GM19239 (cell line): ENCODE measurements at regions not wholly inside any gene's neighbourhood (a gene's known extent, or its start where the extent isn't known, plus 50 kb on each side); places are given as distances from the start of the nearest gene placed in this dataset.

Source experiments
- DNase-seq: peaks from one replicate; pipeline ENCODE4 v3.0.0; 2011; ENCODE audit warnings: low spot score; ENCODE audit not compliant: insufficient read length
- FAIRE-seq: peaks from 2 replicates; lab custom pipeline; 2011; peaks lifted over from hg19 to GRCh38; lab: Jason Lieb, UNC

GRCh38 chr7:156147756-156148504 is 335.7 kb upstream of the SHH start:
- DNase-seq = no peak
- FAIRE-seq = no peak

- DNase-seq (no peak), FAIRE-seq (no peak)
Observed at GRCh38 chr7:156147104-156147503, 334.8 kb upstream of the SHH start.

- FAIRE-seq = no peak
- no peak for DNase-seq
Observed at GRCh38 chr7:156145996-156146395, 333.7 kb upstream of the SHH start.

GRCh38 chr7:156145184-156145583 is 332.9 kb upstream of the SHH start:
- DNase-seq = no peak
- no peak for FAIRE-seq

GRCh38 chr7:156143683-156144082 is 331.4 kb upstream of the SHH start:
- no peak for DNase-seq
- FAIRE-seq = no peak

GRCh38 chr7:156143158-156143557 is 330.9 kb upstream of the SHH start:
- FAIRE-seq = no peak
- DNase-seq = no peak

GRCh38 chr7:156141941-156142340 is 329.7 kb upstream of the SHH start:
- DNase-seq (no peak), FAIRE-seq (no peak)

GRCh38 chr7:156140896-156141295 is 328.6 kb upstream of the SHH start:
- no peak for DNase-seq
- FAIRE-seq = no peak

- DNase-seq (no peak), FAIRE-seq (no peak)
Observed at GRCh38 chr7:156140447-156140846, 328.2 kb upstream of the SHH start.

GRCh38 chr7:156139633-156140032 is 327.4 kb upstream of the SHH start:
- no peak for FAIRE-seq
- no peak for DNase-seq

GRCh38 chr7:156139112-156139511 is 326.8 kb upstream of the SHH start:
- DNase-seq (no peak), FAIRE-seq (no peak)

GRCh38 chr7:156131881-156132280 is 319.6 kb upstream of the SHH start:
- FAIRE-seq = no peak
- DNase-seq = no peak

GRCh38 chr7:156129522-156129921 is 317.3 kb upstream of the SHH start:
- DNase-seq (no peak), FAIRE-seq (no peak)

GRCh38 chr7:156128496-156128895 is 316.2 kb upstream of the SHH start:
- FAIRE-seq (no peak), DNase-seq (no peak)

GRCh38 chr7:156127166-156128134 is 315.2 kb upstream of the SHH start:
- no peak for DNase-seq
- FAIRE-seq = no peak

GRCh38 chr7:156125841-156126730 is 313.8 kb upstream of the SHH start:
- FAIRE-seq = no peak
- no peak for DNase-seq

GRCh38 chr7:156124356-156124755 is 312.1 kb upstream of the SHH start:
- DNase-seq (no peak), FAIRE-seq (no peak)

- DNase-seq = no peak
- no peak for FAIRE-seq
Observed at GRCh38 chr7:156123362-156123761, 311.1 kb upstream of the SHH start.

GRCh38 chr7:156122752-156123354 is 310.6 kb upstream of the SHH start:
- DNase-seq = no peak
- FAIRE-seq = no peak

GRCh38 chr7:156121956-156122355 is 309.7 kb upstream of the SHH start:
- DNase-seq (no peak), FAIRE-seq (no peak)
